WTC11 (cell line): ENCODE measurements at regions not wholly inside any gene's neighbourhood (a gene's known extent, or its start where the extent isn't known, plus 50 kb on each side); places are given as distances from the start of the nearest gene placed in this dataset.

Experiments
- OVOL2 ChIP-seq: fragments of 250-450 bp; sonication (Bioruptor Pico); IDR thresholded peaks from 2 replicates; pipeline ENCODE4 v1.9.0; 2021; ENCODE audit warnings: mild to moderate bottlenecking, borderline replicate concordance
- RELA ChIP-seq: sonication (generic); formaldehyde crosslinking; IDR thresholded peaks from 2 replicates; pipeline ENCODE4 v1.8.1; 2022; ENCODE audit warnings: missing genetic modification reagents, mild to moderate bottlenecking, borderline replicate concordance
- TF ChIP-seq, protein P1 (sequence below): fragments of 200-600 bp; IDR thresholded peaks from 2 replicates; pipeline ENCODE4 v1.8.0; 2022; ENCODE audit warnings: antibody characterized with exemption
- TF ChIP-seq, protein P2 (sequence below): sonication (generic); formaldehyde crosslinking; IDR thresholded peaks from 2 replicates; pipeline ENCODE4 v1.8.0; 2022; ENCODE audit warnings: mild to moderate bottlenecking, missing genetic modification reagents

DNA sequence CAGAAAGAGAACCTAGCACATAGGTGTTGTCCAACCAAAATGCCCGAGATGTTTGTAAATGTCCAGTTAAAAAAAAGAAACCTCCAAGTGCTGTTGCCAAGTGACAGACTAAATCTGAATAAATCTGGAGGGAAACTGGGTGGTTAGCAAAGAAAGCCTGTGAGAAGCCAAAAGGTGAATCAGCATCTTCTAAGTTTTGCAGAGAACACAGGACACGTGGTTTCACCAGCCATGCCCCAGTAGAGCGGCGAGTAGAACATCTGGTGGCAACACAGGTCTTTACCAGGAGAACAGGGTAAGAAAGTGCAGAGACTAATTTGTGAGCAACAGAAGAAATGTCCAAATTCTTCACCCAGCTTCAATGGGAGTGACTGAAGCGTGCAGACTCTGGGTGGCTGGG lies 986.0 kb downstream of the ROBO2 start:
- no peak for TF ChIP-seq RELA (CRISPR knock-in tag)
- TF ChIP-seq, protein P1, sequence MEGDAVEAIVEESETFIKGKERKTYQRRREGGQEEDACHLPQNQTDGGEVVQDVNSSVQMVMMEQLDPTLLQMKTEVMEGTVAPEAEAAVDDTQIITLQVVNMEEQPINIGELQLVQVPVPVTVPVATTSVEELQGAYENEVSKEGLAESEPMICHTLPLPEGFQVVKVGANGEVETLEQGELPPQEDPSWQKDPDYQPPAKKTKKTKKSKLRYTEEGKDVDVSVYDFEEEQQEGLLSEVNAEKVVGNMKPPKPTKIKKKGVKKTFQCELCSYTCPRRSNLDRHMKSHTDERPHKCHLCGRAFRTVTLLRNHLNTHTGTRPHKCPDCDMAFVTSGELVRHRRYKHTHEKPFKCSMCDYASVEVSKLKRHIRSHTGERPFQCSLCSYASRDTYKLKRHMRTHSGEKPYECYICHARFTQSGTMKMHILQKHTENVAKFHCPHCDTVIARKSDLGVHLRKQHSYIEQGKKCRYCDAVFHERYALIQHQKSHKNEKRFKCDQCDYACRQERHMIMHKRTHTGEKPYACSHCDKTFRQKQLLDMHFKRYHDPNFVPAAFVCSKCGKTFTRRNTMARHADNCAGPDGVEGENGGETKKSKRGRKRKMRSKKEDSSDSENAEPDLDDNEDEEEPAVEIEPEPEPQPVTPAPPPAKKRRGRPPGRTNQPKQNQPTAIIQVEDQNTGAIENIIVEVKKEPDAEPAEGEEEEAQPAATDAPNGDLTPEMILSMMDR: no peak
- TF ChIP-seq, protein P2, sequence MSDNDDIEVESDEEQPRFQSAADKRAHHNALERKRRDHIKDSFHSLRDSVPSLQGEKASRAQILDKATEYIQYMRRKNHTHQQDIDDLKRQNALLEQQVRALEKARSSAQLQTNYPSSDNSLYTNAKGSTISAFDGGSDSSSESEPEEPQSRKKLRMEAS (CRISPR knock-in tag): no peak
- no peak for TF ChIP-seq OVOL2 (CRISPR knock-in tag)
